Gastrocnemius medialis (tissue), 4 donors: ENCODE measurements at regions not wholly inside any gene's neighbourhood (a gene's known extent, or its start where the extent isn't known, plus 50 kb on each side); places are given as distances from the start of the nearest gene placed in this dataset.
A peak's percentile ranks its signal among the peaks of the same experiment; 100 is the strongest.

Experiments used
- ATAC-seq, 2 donors: fragments of 150-250 bp; one replicate each; pipeline ENCODE4 v1.9.1; 2016
- DNase-seq, 2 donors: peaks; one replicate each; pipeline ENCODE4 v3.0.0-alpha.2; 2019
- H3K27ac ChIP-seq, 4 donors: fragments of 200-600 bp; sonication (generic); 1 replicate in 1 of 4; 2 replicates in 3 of 4; pipeline ENCODE4 v1.5.1; 2016 to 2018; ENCODE audit warnings: mild to moderate bottlenecking in 2 of 4, moderate library complexity in 1 of 4
- H3K27me3 ChIP-seq, 3 donors: fragments of 200-600 bp; sonication (generic) in 2 of 3; 1 replicate in 1 of 3; 2 replicates in 2 of 3; pipeline versions ENCODE4 v1.5.1 to v1.6.0; 2016 to 2019; ENCODE audit warnings: mild to moderate bottlenecking in 1 of 3, moderate library complexity in 1 of 3
- H3K36me3 ChIP-seq, 2 donors: fragments of 200-600 bp; sonication (generic) in 1 of 2; one replicate each; pipeline ENCODE4 v1.5.1; 2017 to 2018
- H3K4me1 ChIP-seq, 2 donors: fragments of 200-600 bp; sonication (generic) in 1 of 2; one replicate each; pipeline ENCODE4 v1.5.1; 2016 to 2017; ENCODE audit warnings: mild to moderate bottlenecking in 2 of 2
- H3K4me3 ChIP-seq, 4 donors: fragments of 200-600 bp; sonication (generic) in 3 of 4; 1 replicate in 1 of 4; 2 replicates in 3 of 4; pipeline ENCODE4 v1.5.1; 2016 to 2019; ENCODE audit warnings: mild to moderate bottlenecking in 2 of 4
- H3K9me3 ChIP-seq, 3 donors: fragments of 200-600 bp; sonication (generic) in 2 of 3; 1 replicate in 1 of 3; 2 replicates in 2 of 3; pipeline ENCODE4 v1.5.1; 2016 to 2019
- POLR2A ChIP-seq, 2 donors: fragments of 450-650 bp; IDR thresholded peaks; one replicate each; pipeline ENCODE4 v1.6.1; 2017; ENCODE audit warnings: antibody characterized with exemption in 2 of 2, mild to moderate bottlenecking in 2 of 2, moderate library complexity in 2 of 2
- in situ Hi-C, 4 donors: fragments of 200-750 bp; cut with MboI; loops; one replicate each; pipeline versions ENCODE4 v1.15.0 to v1.8.0; 2017; ENCODE audit warnings: low sequenced_read_pairs in 4 of 4
- intact Hi-C: fragments of 100-400 bp; cut with DNase I; formaldehyde crosslinking; loops from one replicate; pipeline ENCODE4 v1.15.1; 2023; ENCODE audit warnings: low total_unique reads
- TF ChIP-seq, protein P1 (sequence below), 5 experiments: fragments of 450-650 bp in 3 of 5; fragments of 200-600 bp in 2 of 5; sonication (generic) in 2 of 5; IDR thresholded peaks in 4 of 5; conservative IDR thresholded peaks in 1 of 5; 1 replicate in 4 of 5; 2 replicates in 1 of 5; pipeline ENCODE4 v1.5.1; 2016 to 2019; ENCODE audit warnings: antibody characterized with exemption in 5 of 5, mild to moderate bottlenecking in 3 of 5, moderate library complexity in 3 of 5

DNA sequence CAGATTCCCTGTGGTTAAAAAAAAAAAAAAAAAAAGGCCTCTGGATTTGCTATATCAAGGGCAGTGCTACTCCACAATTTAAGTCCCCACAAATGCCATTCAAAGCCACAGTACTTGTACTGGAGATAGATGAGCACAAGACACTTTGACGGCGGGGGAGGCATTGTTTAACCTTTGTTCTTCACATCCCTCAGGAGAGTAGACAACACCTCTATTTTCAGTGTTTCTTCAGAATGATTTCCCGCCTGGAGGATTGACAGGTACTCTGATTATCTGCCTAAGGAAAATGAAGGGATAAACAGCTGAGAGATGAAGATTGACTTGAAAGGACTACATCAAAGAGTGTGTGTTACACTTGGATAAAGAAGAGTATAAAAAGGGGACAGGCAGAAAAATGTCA, 58.7 kb downstream of the OTOL1 start:
- in situ Hi-C loops (no loop called here), intact Hi-C loops (no loop called here)
- Histone ChIP-seq H3K36me3 (no peaks in the 10 kb centered on the region), H3K4me1 (no peaks in the 10 kb centered on the region), H3K4me3 (no peak overlapping the region), H3K9me3 (no peaks in the 10 kb centered on the region), H3K27ac (no peak overlapping the region), H3K27me3 (no peaks in the 10 kb centered on the region)
- DNase-seq, result no peak
- ATAC-seq, result no peak
- no peak for TF ChIP-seq POLR2A (IDR thresholded peaks at IDR 0.05)
- TF ChIP-seq, protein P1, sequence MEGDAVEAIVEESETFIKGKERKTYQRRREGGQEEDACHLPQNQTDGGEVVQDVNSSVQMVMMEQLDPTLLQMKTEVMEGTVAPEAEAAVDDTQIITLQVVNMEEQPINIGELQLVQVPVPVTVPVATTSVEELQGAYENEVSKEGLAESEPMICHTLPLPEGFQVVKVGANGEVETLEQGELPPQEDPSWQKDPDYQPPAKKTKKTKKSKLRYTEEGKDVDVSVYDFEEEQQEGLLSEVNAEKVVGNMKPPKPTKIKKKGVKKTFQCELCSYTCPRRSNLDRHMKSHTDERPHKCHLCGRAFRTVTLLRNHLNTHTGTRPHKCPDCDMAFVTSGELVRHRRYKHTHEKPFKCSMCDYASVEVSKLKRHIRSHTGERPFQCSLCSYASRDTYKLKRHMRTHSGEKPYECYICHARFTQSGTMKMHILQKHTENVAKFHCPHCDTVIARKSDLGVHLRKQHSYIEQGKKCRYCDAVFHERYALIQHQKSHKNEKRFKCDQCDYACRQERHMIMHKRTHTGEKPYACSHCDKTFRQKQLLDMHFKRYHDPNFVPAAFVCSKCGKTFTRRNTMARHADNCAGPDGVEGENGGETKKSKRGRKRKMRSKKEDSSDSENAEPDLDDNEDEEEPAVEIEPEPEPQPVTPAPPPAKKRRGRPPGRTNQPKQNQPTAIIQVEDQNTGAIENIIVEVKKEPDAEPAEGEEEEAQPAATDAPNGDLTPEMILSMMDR (IDR thresholded peaks at IDR 0.05 in 4 of 5, conservative IDR thresholded peaks at IDR 0.05 in 1 of 5), result no peak

DNA sequence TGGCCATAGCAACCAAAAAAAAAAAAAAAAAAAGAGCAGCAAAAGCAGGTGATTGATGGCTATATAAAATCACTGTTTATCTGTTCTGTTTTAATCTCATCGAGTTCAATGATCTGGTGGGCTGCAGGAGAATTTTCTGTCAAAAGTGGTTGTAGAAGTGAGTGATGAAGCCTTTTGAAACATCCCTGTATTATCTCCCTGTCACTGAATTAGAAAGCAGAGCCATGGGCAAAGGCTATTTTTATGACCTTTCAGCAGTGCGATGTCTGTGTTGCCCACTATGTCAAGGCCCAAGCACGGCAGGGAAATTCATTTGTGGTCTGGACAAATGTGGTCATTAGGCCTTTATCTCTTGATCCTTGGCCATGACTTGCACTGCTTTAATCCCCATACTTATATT, 59.9 kb downstream of the OTOL1 start:
- no peaks in the 10 kb centered on the region for H3K9me3 ChIP-seq
- TF ChIP-seq POLR2A (IDR thresholded peaks at IDR 0.05), result no peak
- TF ChIP-seq, protein P1 (IDR thresholded peaks at IDR 0.05 in 4 of 5, conservative IDR thresholded peaks at IDR 0.05 in 1 of 5), result no peak
- DNase-seq (no peak), ATAC-seq (no peak)
- H3K4me3 ChIP-seq, result no peak overlapping the region
- in situ Hi-C loops, result no loop called here
- H3K4me1 ChIP-seq, result no peaks in the 10 kb centered on the region
- no peak overlapping the region for H3K27ac ChIP-seq
- H3K27me3 ChIP-seq, result no peaks in the 10 kb centered on the region
- no peaks in the 10 kb centered on the region for H3K36me3 ChIP-seq
- intact Hi-C loops, result no loop called here

DNA sequence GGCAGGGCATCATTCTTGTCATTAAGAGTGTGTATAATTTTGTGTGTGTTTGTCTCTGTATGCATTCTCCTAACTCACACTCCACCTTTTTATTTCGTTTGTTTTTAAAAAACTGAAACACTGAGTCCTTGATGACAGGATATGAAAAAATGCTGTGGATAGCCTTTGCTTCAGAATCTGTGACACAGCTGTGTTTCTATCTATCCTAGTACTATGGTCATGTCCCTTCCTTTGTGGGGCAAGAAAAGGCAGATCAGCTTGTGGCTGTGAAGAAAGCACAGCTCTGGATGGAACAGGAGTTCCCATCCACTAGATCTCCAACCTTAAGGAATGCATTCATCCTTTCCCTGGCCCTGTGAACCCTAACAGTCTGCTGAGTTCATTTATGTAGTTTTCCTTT, 60.3 kb downstream of the OTOL1 start:
- Histone ChIP-seq H3K36me3 (no peaks in the 10 kb centered on the region), H3K9me3 (no peaks in the 10 kb centered on the region), H3K4me1 (no peaks in the 10 kb centered on the region), H3K27me3 (no peaks in the 10 kb centered on the region), H3K4me3 (no peak overlapping the region), H3K27ac (no peak overlapping the region)
- in situ Hi-C loops (no loop called here), intact Hi-C loops (no loop called here)
- DNase-seq (no peak), ATAC-seq (no peak)
- TF ChIP-seq, protein P1 (IDR thresholded peaks at IDR 0.05 in 4 of 5, conservative IDR thresholded peaks at IDR 0.05 in 1 of 5), result no peak
- no peak for TF ChIP-seq POLR2A (IDR thresholded peaks at IDR 0.05)

DNA sequence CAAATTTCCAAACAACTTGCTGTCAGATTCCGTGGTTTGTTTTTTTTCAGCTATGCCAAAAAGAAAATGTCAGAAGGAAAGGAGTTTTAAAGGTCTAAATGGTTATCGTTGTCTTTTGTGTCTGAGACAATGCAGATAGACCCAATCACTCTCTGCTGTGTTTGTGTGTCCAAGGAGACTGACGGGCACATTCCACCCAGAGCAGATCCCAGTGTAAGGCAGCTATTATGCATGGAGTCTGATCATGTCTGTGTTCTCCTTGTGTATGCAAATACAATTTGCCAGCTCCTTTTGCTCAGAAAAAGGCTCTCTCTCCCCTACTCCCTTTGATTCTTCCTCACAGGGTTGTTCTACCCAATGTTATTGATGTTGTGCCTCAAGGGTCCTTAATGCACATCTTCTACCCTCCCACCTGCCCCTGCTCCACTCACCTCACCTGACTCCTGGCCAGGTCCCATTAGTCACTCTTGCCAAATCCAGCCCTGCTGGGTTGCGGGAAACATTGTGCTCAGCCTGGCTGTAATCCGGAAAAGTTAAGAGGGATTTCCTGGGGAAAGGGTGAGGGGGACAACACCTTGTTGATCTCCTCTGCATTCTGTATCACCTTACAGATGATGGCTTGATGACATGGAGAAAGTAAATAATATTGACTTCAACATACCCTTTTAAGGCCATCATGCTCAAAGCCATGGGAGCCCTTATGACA, 61.0 kb downstream of the OTOL1 start:
- H3K27me3 ChIP-seq, result no peaks in the 10 kb centered on the region
- no peaks in the 10 kb centered on the region for H3K36me3 ChIP-seq
- in situ Hi-C loops (no loop called here), intact Hi-C loops (no loop called here)
- no peak overlapping the region for H3K4me3 ChIP-seq
- no peak overlapping the region for H3K27ac ChIP-seq
- no peak for TF ChIP-seq POLR2A (IDR thresholded peaks at IDR 0.05)
- TF ChIP-seq, protein P1 (IDR thresholded peaks at IDR 0.05 in 4 of 5, conservative IDR thresholded peaks at IDR 0.05 in 1 of 5), result no peak
- DNase-seq (no peak), ATAC-seq (no peak)
- no peaks in the 10 kb centered on the region for H3K4me1 ChIP-seq
- no peaks in the 10 kb centered on the region for H3K9me3 ChIP-seq

DNA sequence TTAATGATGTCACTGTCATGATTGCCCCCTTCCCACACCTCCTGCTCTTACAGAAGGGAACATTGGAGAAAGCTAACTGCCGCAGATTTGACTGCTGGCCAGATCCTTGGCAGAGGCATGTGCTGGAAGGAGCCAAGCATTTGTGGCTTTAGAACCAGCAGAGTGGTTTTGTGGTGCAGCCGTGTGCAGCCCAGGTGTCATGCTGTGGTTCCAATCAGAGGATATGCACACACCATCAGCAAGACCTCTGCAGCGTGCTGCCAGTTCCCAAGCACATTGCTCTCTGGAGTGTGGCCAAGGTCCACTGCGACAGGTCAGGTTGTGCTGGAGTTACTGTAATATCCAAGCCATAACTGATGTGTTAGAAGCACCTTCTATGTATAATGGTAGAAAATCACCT, 61.6 kb downstream of the OTOL1 start:
- DNase-seq, result peak in 1 of 2 donors; percentile 8
- no peaks in the 10 kb centered on the region for H3K27me3 ChIP-seq
- H3K27ac ChIP-seq, result no peak overlapping the region
- ATAC-seq, result no peak
- no peaks in the 10 kb centered on the region for H3K4me1 ChIP-seq
- no peaks in the 10 kb centered on the region for H3K36me3 ChIP-seq
- intact Hi-C loops (no loop called here), in situ Hi-C loops (no loop called here)
- H3K4me3 ChIP-seq, result no peak overlapping the region
- no peaks in the 10 kb centered on the region for H3K9me3 ChIP-seq
- TF ChIP-seq, protein P1 (IDR thresholded peaks at IDR 0.05 in 4 of 5, conservative IDR thresholded peaks at IDR 0.05 in 1 of 5), result no peak
- no peak for TF ChIP-seq POLR2A (IDR thresholded peaks at IDR 0.05)
